H1 (cell line): ENCODE measurements at regions not wholly inside any gene's neighbourhood (a gene's known extent, or its start where the extent isn't known, plus 50 kb on each side); places are given as distances from the start of the nearest gene placed in this dataset.

ENCODE experiments used
- ATF3 ChIP-seq: IDR thresholded peaks from 2 replicates; pipeline ENCODE4 v1.6.1; 2011; ENCODE audit warnings: low read depth, mild to moderate bottlenecking, low read length; ENCODE audit not compliant: insufficient read depth
- BRCA1 ChIP-seq: IDR thresholded peaks from 2 replicates; pipeline ENCODE4 v1.6.1; 2012; ENCODE audit warnings: low read depth, low read length, improper control_type of control experiment
- E2F6 ChIP-seq: IDR thresholded peaks from 2 replicates; pipeline ENCODE4 v1.6.1; 2012; ENCODE audit warnings: inconsistent platforms
- EGR1 ChIP-seq: IDR thresholded peaks from 2 replicates; pipeline ENCODE4 v1.6.1; 2011; ENCODE audit warnings: low read depth, low read length, borderline replicate concordance
- KDM4A ChIP-seq: IDR thresholded peaks from one replicate; pipeline ENCODE4 v1.7.1; 2012; ENCODE audit warnings: low read depth, mild to moderate bottlenecking, moderate library complexity, low read length, inconsistent platforms; ENCODE audit not compliant: severe bottlenecking

GRCh38 chr5:51684794-51685355, 301.6 kb downstream of the ISL1 start (continued):
- no peak for TF ChIP-seq EGR1
- no peak for TF ChIP-seq KDM4A
- no peak for TF ChIP-seq E2F6
- TF ChIP-seq ATF3: no peak
- TF ChIP-seq BRCA1: no peak
